ENCODE measurements at regions not wholly inside any gene's neighbourhood (a gene's known extent, or its start where the extent isn't known, plus 50 kb on each side); places are given as distances from the start of the nearest gene placed in this dataset.

DNA sequence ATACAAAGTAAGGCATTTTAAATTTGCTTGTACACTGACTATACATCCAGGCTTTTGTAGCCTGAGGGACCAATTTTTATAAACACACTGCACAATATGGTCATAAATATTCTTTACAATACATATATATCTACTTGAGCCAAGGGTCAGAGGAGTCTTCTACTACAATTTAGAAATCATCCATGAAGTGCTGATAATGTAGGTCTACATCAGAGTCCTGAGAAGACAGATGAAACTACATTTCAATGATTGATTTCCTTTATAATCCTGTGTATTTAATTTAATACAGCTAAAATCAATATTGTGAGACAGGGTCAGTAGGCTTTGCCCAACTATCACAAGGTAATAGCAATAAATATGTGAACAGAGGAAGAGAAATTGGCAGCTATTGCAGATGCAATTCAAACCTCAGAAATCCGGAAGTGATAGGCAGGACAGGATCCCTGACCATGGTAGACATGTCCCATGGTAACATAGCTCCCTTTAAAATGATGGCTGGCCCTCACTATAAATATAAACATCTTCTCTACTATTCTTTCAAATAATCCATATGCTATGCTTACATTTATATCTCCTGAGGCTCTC lies 318.0 kb upstream of the POT1 start:
- DNase-seq (no peak), ATAC-seq (no peak)
- Histone ChIP-seq H3K4me1 (no peaks in the 10 kb centered on the region), H3K27me3 (ENCODE audit: insufficient read depth in 3 of 3, low read length in 2 of 3) (no peaks in the 10 kb centered on the region), H3K9me3 (no peaks in the 10 kb centered on the region), H3K36me3 (ENCODE audit: insufficient read depth in 1 of 2, low read depth in 1 of 2) (no peaks in the 10 kb centered on the region), H3K27ac (no peak overlapping the region), H3K4me3 (no peak overlapping the region)
- 68 to 84% (median 80%) methylated on average over 1 of the region's 1 CpG for WGBS, 3 donors
- TF ChIP-seq, protein P1, sequence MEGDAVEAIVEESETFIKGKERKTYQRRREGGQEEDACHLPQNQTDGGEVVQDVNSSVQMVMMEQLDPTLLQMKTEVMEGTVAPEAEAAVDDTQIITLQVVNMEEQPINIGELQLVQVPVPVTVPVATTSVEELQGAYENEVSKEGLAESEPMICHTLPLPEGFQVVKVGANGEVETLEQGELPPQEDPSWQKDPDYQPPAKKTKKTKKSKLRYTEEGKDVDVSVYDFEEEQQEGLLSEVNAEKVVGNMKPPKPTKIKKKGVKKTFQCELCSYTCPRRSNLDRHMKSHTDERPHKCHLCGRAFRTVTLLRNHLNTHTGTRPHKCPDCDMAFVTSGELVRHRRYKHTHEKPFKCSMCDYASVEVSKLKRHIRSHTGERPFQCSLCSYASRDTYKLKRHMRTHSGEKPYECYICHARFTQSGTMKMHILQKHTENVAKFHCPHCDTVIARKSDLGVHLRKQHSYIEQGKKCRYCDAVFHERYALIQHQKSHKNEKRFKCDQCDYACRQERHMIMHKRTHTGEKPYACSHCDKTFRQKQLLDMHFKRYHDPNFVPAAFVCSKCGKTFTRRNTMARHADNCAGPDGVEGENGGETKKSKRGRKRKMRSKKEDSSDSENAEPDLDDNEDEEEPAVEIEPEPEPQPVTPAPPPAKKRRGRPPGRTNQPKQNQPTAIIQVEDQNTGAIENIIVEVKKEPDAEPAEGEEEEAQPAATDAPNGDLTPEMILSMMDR (IDR thresholded peaks at IDR 0.05): no peak
- intact Hi-C loops (cut with DNase I): no loop called here

DNA sequence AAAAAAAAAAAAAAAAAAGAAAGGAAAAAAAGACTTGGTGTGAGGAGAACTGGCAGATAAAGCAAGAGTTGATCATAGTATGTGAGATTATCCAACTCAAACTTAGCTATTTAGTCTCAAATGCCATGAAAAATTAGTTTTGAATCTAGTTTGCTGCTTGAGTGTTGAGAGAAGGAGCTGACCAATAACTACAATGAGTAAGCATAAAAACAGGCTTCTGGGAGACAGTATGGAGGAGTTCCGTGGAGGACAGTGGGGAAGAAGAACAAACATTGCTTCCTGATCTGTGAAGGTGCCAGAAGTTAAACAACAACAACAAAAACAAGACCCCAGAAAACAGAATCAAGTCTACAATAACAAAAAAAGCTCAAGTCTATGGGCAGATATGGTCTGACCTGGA lies 317.1 kb upstream of the POT1 start:
- Histone ChIP-seq H3K27ac (no peak overlapping the region), H3K4me1 (no peaks in the 10 kb centered on the region), H3K36me3 (ENCODE audit: insufficient read depth in 1 of 2, low read depth in 1 of 2) (no peaks in the 10 kb centered on the region), H3K27me3 (ENCODE audit: insufficient read depth in 3 of 3, low read length in 2 of 3) (no peaks in the 10 kb centered on the region), H3K4me3 (no peak overlapping the region), H3K9me3 (no peaks in the 10 kb centered on the region)
- intact Hi-C loops (cut with DNase I): no loop called here
- no peak for DNase-seq
- TF ChIP-seq, protein P1 (IDR thresholded peaks at IDR 0.05): no peak
- no peak for ATAC-seq
- WGBS, 3 donors: 50 to 81% (median 60%) methylated on average over 1 of the region's 1 CpG

DNA sequence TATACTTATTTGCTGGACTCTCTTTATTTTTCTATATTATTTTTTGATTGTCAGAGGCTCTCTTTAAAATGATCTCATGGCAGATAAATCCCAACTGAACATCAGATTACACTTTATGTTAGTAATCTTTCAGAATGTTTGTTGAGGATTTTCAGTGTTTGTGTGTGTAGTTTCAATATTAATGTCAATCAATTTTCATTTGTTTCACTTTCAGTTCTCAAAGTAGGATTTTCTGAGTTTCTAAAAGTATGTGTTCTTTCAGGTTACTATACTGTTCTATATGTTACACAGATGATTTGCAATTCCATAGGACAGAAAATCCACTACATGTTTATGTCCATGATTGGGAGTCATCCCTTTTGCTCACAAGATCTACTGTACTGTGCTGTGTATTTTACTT lies 311.9 kb upstream of the POT1 start:
- Histone ChIP-seq H3K27ac (no peak overlapping the region), H3K4me1 (no peaks in the 10 kb centered on the region), H3K4me3 (no peak overlapping the region), H3K36me3 (ENCODE audit: insufficient read depth in 1 of 2, low read depth in 1 of 2) (no peaks in the 10 kb centered on the region), H3K27me3 (ENCODE audit: insufficient read depth in 3 of 3, low read length in 2 of 3) (no peaks in the 10 kb centered on the region), H3K9me3 (no peaks in the 10 kb centered on the region)
- intact Hi-C loops (cut with DNase I): no loop called here
- ATAC-seq (no peak), DNase-seq (no peak)
- TF ChIP-seq, protein P1 (IDR thresholded peaks at IDR 0.05): no peak

DNA sequence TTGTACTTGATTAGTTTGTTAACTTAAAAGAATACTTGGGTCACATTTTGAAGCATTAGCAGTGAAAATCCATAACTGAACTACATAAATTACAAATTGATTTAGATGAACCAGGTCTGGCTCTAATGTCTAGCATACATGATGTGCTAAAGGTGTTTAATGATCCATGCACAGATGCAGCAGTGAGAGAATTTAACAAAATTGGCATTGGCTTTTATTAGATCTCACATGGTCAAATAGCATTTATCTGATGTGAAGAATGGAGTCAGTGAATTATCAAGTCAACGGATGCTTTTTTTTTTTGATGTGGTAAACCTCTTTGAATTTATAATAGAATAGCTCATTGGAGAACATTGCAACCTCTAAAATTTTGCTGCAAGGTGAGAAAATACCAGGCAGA lies 293.0 kb upstream of the POT1 start:
- intact Hi-C loops (cut with DNase I): no loop called here
- H3K27me3 ChIP-seq (ENCODE audit: insufficient read depth in 3 of 3, low read length in 2 of 3): no peaks in the 10 kb centered on the region
- no peaks in the 10 kb centered on the region for H3K36me3 ChIP-seq (ENCODE audit: insufficient read depth in 1 of 2, low read depth in 1 of 2)
- peaks cover 4% of the 10 kb centered on the region for H3K9me3 ChIP-seq
- TF ChIP-seq, protein P1 (IDR thresholded peaks at IDR 0.05): no peak
- ATAC-seq (no peak), DNase-seq (no peak)
- no peaks in the 10 kb centered on the region for H3K4me1 ChIP-seq
- WGBS, 3 donors: 89 to 95% (median 91%) methylated on average over 1 of the region's 1 CpG
- no peak overlapping the region for H3K27ac ChIP-seq
- H3K4me3 ChIP-seq: no peak overlapping the region

DNA sequence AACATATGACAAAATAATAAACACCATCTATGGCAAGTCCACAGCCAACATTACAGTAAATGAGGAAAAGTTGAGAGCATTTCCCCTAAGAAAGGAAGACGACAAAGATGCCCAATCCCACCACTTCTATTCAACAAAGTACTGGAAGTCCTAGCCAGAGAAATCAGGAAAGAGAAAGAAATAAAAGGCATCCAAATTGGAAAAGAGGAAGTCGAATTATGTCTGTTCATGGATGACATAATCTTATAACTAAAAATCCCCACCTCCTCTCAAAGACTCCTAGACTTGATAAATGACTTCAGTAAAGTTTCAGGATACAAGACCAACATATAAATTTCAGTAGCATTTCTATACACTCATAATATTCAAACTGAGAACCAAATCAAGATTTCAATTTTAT lies 288.5 kb upstream of the POT1 start:
- no peak for ATAC-seq
- intact Hi-C loops (cut with DNase I): no loop called here
- H3K4me3 ChIP-seq: no peak overlapping the region
- no peak overlapping the region for H3K27ac ChIP-seq
- WGBS, 3 donors: 58 to 72% (median 70%) methylated on average over 2 of the region's 2 CpGs
- no peak for DNase-seq
- no peaks in the 10 kb centered on the region for H3K36me3 ChIP-seq (ENCODE audit: insufficient read depth in 1 of 2, low read depth in 1 of 2)
- H3K27me3 ChIP-seq (ENCODE audit: insufficient read depth in 3 of 3, low read length in 2 of 3): no peaks in the 10 kb centered on the region
- peaks cover 4% of the 10 kb centered on the region for H3K9me3 ChIP-seq
- TF ChIP-seq, protein P1 (IDR thresholded peaks at IDR 0.05): no peak
- no peaks in the 10 kb centered on the region for H3K4me1 ChIP-seq
